GM13977 (cell line): ENCODE measurements at regions not wholly inside any gene's neighbourhood (a gene's known extent, or its start where the extent isn't known, plus 50 kb on each side); places are given as distances from the start of the nearest gene placed in this dataset.

Experiments
- DNase-seq: peaks from one replicate; pipeline ENCODE4 v3.0.0; 2012; ENCODE audit warnings: low spot score
- in situ Hi-C: fragments of 300-500 bp; cut with MboI; formaldehyde crosslinking; loops from one replicate; pipeline ENCODE4 v1.12.0; 2022; ENCODE audit warnings: low sequenced_read_pairs, low pct_unique_long_range_greater_than_20kb, mixed read lengths, inconsistent platforms; ENCODE audit not compliant: unreplicated experiment
- TF ChIP-seq, protein P1 (sequence below): IDR thresholded peaks from 2 replicates; pipeline ENCODE4 v1.5.1; 2012; ENCODE audit warnings: mild to moderate bottlenecking, control low read depth; ENCODE audit not compliant: insufficient read depth; ENCODE audit errors: extremely low read depth, missing control alignments

DNA sequence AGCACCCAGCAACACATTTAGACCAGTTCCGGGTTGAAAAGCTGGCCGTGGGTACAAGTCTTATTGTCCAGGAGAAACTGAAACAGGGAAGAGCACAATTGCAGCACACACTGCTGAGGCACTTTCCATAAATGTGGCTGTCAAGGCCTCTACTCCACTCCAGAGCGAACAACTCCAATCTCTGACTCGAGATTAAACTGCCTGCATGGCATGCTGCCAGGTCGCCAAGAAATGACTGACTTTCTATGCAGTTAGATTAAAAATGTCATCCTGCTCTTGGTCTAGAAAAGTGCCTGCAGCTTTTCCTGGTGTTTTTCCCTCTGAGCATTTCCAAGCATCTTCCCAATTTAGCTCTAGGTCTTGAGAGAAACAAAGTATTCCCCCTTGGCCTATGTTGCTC, 260.6 kb upstream of the EMCN start:
- in situ Hi-C loops, result no loop called here
- TF ChIP-seq, protein P1, sequence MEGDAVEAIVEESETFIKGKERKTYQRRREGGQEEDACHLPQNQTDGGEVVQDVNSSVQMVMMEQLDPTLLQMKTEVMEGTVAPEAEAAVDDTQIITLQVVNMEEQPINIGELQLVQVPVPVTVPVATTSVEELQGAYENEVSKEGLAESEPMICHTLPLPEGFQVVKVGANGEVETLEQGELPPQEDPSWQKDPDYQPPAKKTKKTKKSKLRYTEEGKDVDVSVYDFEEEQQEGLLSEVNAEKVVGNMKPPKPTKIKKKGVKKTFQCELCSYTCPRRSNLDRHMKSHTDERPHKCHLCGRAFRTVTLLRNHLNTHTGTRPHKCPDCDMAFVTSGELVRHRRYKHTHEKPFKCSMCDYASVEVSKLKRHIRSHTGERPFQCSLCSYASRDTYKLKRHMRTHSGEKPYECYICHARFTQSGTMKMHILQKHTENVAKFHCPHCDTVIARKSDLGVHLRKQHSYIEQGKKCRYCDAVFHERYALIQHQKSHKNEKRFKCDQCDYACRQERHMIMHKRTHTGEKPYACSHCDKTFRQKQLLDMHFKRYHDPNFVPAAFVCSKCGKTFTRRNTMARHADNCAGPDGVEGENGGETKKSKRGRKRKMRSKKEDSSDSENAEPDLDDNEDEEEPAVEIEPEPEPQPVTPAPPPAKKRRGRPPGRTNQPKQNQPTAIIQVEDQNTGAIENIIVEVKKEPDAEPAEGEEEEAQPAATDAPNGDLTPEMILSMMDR, result no peak
- DNase-seq, result no peak

DNA sequence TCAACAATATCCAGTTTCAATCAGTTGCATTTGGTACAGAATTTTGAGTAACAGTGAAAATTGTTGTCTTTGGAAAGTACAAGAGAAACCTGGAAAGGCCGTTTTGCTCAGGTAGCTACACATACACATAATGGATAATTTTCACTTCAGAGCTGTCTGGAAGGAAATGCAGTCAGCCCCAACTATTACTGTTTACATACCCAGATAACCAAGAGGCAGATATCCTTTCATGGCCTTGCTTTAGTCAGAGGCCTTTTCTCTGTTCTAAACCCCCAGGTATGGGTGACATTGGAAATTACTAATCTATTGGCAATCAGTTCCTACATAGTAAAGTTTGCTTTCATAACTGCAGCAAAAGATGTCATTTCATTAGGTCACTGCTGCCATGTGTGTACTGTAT, 244.9 kb upstream of the EMCN start:
- in situ Hi-C loops, result no loop called here
- no peak for DNase-seq
- TF ChIP-seq, protein P1, result no peak

DNA sequence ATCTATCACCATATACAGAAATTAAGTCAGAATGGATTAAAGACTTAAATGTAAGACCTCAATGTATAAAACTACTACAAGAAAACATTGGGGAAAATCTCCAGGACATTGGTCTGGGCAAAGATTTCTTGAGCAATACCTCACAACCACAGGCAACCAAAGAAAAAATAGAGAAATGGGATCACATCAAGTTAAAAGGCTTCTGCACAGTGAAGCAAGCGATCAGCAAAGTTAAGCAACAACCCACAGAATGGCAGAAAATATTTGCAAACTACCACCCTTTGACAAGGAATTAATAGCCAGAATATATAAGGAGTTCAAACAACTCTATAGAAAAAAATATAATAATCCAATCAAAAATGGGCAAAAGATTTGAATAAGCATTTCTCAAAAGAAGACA, 236.9 kb upstream of the EMCN start:
- TF ChIP-seq, protein P1, result no peak

DNA sequence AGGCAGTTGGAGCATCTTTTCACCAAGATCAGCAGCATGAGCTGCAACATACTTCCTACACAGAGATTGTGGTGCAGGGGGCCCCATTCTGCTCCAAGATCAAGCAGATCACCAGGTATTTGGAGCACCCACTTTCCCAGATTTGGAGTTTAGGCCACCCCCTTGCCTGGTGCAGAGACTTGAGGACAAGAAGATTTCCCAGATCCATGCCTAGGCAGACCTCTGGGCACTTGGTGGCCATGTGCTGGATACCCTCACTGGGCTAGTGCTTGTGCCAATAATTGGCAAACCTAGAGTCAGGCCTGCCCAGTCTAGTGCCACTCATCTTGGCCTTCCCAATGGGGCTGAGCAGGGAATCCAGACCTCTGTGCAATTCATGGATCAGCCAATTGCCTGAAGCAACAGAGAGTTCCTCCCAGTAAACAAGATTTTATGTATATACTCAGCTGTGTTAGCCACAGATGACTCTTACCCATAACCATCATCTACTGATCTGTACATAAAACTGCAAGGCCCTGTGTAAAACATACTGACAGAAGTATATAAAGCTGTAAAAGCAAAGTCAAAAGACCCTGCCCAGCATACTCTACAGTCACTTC, 228.4 kb upstream of the EMCN start:
- in situ Hi-C loops, result no loop called here
- DNase-seq, result no peak

More for the DNA sequence above, 236.9 kb upstream of the EMCN start:
- DNase-seq, result no peak
- in situ Hi-C loops, result no loop called here

DNA sequence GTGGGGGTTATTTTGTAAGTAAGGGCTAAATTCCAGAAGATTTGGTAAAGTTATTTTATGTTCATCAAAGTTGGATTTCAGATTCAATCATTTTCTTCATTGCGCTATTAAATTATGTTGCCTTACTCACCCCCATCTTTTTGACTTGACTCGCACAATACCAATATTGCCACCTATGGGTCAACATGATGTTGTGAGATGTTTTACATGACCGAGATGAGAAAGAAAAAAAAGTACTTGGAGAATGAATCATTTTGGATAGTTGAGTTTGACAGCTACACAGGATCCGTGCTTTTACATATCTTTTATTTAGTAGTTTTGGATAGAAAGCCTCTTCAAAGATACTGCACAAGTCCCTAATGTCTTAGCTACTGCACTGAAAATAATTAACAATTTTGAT, 224.2 kb upstream of the EMCN start:
- DNase-seq, result peak; percentile 5

More for the DNA sequence above, 228.4 kb upstream of the EMCN start:
- TF ChIP-seq, protein P1, result no peak

DNA sequence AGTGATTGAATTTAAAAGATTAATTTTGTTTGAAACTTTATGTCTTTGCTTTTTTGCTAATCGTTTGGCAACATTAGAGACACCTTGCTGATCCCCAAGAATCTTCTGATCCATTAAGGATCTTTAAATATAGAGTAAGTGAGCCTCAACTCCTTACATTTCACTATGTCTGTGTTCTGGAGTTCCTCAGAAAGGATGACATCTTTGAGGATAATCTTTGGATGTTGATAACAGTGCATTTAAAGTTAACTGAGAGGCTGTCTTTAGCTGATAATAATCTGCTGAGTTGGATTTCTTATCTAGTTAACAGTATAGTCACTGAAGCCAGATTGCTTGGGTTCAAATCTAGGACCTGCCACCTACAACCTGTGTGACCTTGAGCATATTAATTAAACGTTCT, 221.6 kb upstream of the EMCN start:
- TF ChIP-seq, protein P1, result no peak
- no peak for DNase-seq
- in situ Hi-C loops, result no loop called here

More for the DNA sequence above, 224.2 kb upstream of the EMCN start:
- in situ Hi-C loops, result no loop called here
- TF ChIP-seq, protein P1, result peak; percentile 14
